ENCODE measurements at regions not wholly inside any gene's neighbourhood (a gene's known extent, or its start where the extent isn't known, plus 50 kb on each side); places are given as distances from the start of the nearest gene placed in this dataset.

DNA sequence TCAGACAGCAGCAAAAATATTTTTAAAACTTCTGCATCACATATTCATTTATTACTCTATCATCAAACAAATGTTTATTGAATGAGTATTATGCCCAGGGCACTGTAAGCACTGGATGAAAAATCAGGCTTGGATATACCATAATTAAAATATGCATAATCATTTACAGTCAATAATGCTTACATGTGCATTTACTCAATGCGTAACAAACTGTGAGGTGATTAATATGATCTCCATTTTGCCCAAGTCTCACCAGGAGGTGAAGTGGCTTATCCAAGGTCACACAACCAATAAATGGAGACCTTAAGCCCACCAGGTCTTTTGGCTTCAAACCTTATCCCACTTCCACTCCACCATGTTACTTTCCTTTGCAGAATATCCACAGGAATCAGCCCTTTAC lies 117.3 kb upstream of the SLC24A5 start:
- no peak for DNase-seq (ENCODE audit: low spot score)
- Histone ChIP-seq H3K36me3 (ENCODE audit: control insufficient read depth in 4 of 4, insufficient read depth in 3 of 4, low read depth in 1 of 4, low read length in 3 of 4) (no peaks in the 10 kb centered on the region), H3K4me1 (ENCODE audit: control insufficient read depth in 4 of 4, insufficient read depth in 4 of 4, low read length in 3 of 4) (no peaks in the 10 kb centered on the region), H3K4me3 (ENCODE audit: low read depth in 1 of 3, low read length in 3 of 3) (no peak overlapping the region), H3K27me3 (ENCODE audit: control insufficient read depth in 4 of 4, insufficient read depth in 4 of 4, low read length in 3 of 4) (peaks cover 0 to 2% (median 0%) of the 10 kb centered on the region in 4 donors), H3K27ac (ENCODE audit: low read depth in 1 of 2, low read length in 2 of 2) (no peak overlapping the region), H3K9ac (ENCODE audit: low read depth in 1 of 2, low read length in 2 of 2) (no peak overlapping the region), H3K9me3 (ENCODE audit: control insufficient read depth in 4 of 4, low read length in 3 of 4) (no peaks in the 10 kb centered on the region)
- TF ChIP-seq EGR1 (IDR thresholded peaks at IDR 0.05; ENCODE audit: low read depth in 2 of 2) (no peak), JUND (IDR thresholded peaks at IDR 0.05) (no peak), SP1 (IDR thresholded peaks at IDR 0.05) (no peak), HNF4G (IDR thresholded peaks at IDR 0.05) (no peak), HNF4A (conservative IDR thresholded peaks at IDR 0.05) (no peak), GABPA (IDR thresholded peaks at IDR 0.05 in 1 of 2, conservative IDR thresholded peaks at IDR 0.05 in 1 of 2) (no peak), RXRA (IDR thresholded peaks at IDR 0.05) (no peak)
- TF ChIP-seq, protein P1, sequence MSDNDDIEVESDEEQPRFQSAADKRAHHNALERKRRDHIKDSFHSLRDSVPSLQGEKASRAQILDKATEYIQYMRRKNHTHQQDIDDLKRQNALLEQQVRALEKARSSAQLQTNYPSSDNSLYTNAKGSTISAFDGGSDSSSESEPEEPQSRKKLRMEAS (IDR thresholded peaks at IDR 0.05) = no peak
- TF ChIP-seq, protein P2, sequence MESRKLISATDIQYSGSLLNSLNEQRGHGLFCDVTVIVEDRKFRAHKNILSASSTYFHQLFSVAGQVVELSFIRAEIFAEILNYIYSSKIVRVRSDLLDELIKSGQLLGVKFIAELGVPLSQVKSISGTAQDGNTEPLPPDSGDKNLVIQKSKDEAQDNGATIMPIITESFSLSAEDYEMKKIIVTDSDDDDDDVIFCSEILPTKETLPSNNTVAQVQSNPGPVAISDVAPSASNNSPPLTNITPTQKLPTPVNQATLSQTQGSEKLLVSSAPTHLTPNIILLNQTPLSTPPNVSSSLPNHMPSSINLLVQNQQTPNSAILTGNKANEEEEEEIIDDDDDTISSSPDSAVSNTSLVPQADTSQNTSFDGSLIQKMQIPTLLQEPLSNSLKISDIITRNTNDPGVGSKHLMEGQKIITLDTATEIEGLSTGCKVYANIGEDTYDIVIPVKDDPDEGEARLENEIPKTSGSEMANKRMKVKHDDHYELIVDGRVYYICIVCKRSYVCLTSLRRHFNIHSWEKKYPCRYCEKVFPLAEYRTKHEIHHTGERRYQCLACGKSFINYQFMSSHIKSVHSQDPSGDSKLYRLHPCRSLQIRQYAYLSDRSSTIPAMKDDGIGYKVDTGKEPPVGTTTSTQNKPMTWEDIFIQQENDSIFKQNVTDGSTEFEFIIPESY (IDR thresholded peaks at IDR 0.05) = no peak
- TF ChIP-seq, protein P3, sequence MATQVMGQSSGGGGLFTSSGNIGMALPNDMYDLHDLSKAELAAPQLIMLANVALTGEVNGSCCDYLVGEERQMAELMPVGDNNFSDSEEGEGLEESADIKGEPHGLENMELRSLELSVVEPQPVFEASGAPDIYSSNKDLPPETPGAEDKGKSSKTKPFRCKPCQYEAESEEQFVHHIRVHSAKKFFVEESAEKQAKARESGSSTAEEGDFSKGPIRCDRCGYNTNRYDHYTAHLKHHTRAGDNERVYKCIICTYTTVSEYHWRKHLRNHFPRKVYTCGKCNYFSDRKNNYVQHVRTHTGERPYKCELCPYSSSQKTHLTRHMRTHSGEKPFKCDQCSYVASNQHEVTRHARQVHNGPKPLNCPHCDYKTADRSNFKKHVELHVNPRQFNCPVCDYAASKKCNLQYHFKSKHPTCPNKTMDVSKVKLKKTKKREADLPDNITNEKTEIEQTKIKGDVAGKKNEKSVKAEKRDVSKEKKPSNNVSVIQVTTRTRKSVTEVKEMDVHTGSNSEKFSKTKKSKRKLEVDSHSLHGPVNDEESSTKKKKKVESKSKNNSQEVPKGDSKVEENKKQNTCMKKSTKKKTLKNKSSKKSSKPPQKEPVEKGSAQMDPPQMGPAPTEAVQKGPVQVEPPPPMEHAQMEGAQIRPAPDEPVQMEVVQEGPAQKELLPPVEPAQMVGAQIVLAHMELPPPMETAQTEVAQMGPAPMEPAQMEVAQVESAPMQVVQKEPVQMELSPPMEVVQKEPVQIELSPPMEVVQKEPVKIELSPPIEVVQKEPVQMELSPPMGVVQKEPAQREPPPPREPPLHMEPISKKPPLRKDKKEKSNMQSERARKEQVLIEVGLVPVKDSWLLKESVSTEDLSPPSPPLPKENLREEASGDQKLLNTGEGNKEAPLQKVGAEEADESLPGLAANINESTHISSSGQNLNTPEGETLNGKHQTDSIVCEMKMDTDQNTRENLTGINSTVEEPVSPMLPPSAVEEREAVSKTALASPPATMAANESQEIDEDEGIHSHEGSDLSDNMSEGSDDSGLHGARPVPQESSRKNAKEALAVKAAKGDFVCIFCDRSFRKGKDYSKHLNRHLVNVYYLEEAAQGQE (IDR thresholded peaks at IDR 0.05) = no peak
- TF ChIP-seq, protein P4, sequence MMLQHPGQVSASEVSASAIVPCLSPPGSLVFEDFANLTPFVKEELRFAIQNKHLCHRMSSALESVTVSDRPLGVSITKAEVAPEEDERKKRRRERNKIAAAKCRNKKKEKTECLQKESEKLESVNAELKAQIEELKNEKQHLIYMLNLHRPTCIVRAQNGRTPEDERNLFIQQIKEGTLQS (IDR thresholded peaks at IDR 0.05) = no peak
- 96% methylated on average over 1 of the region's 1 CpG for WGBS

DNA sequence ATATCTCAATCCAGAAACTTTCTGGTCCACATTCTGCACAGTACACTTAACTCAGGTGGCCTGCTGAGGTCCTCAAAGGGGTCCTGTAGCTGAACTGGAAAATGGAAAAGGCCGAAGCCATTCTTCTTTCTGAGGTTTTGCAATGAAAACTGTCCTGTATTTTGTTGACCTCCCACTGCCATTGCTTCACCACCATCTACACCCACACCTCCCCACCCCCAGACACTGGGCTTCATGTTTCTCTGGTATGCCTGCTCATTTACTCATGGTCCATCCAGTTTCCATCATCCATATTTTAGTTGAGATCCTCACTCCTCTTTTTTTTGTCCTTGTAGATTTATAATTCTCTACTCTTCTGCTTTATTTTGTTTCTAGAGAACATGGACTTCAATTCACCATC lies 115.7 kb upstream of the SLC24A5 start:
- H3K27ac ChIP-seq (ENCODE audit: low read depth in 1 of 2, low read length in 2 of 2) = no peak overlapping the region
- no peaks in the 10 kb centered on the region for H3K4me1 ChIP-seq (ENCODE audit: control insufficient read depth in 4 of 4, insufficient read depth in 4 of 4, low read length in 3 of 4)
- no peaks in the 10 kb centered on the region for H3K9me3 ChIP-seq (ENCODE audit: control insufficient read depth in 4 of 4, low read length in 3 of 4)
- WGBS = 90% methylated on average over 1 of the region's 1 CpG
- H3K4me3 ChIP-seq (ENCODE audit: low read depth in 1 of 3, low read length in 3 of 3) = no peak overlapping the region
- no peak for DNase-seq (ENCODE audit: low spot score)
- no peak overlapping the region for H3K9ac ChIP-seq (ENCODE audit: low read depth in 1 of 2, low read length in 2 of 2)
- H3K27me3 ChIP-seq (ENCODE audit: control insufficient read depth in 4 of 4, insufficient read depth in 4 of 4, low read length in 3 of 4) = peaks cover 0 to 2% (median 0%) of the 10 kb centered on the region in 4 donors
- no peaks in the 10 kb centered on the region for H3K36me3 ChIP-seq (ENCODE audit: control insufficient read depth in 4 of 4, insufficient read depth in 3 of 4, low read depth in 1 of 4, low read length in 3 of 4)
- TF ChIP-seq EGR1 (IDR thresholded peaks at IDR 0.05; ENCODE audit: low read depth in 2 of 2) (no peak), JUND (IDR thresholded peaks at IDR 0.05) (no peak), TAF1 (conservative IDR thresholded peaks at IDR 0.05) (no peak), GABPA (IDR thresholded peaks at IDR 0.05 in 1 of 2, conservative IDR thresholded peaks at IDR 0.05 in 1 of 2) (no peak), SP1 (IDR thresholded peaks at IDR 0.05) (no peak), YY1 (IDR thresholded peaks at IDR 0.05) (no peak), HNF4A (conservative IDR thresholded peaks at IDR 0.05) (no peak), NR2F2 (IDR thresholded peaks at IDR 0.05) (no peak), FOXA2 (IDR thresholded peaks at IDR 0.05) (no peak), HNF4G (IDR thresholded peaks at IDR 0.05) (no peak), FOXA1 (IDR thresholded peaks at IDR 0.05) (no peak), RAD21 (IDR thresholded peaks at IDR 0.05) (no peak)
- TF ChIP-seq, protein P2 (IDR thresholded peaks at IDR 0.05) = no peak
- TF ChIP-seq, protein P1 (IDR thresholded peaks at IDR 0.05) = no peak
- TF ChIP-seq, protein P4 (IDR thresholded peaks at IDR 0.05) = no peak
- TF ChIP-seq, protein P5, sequence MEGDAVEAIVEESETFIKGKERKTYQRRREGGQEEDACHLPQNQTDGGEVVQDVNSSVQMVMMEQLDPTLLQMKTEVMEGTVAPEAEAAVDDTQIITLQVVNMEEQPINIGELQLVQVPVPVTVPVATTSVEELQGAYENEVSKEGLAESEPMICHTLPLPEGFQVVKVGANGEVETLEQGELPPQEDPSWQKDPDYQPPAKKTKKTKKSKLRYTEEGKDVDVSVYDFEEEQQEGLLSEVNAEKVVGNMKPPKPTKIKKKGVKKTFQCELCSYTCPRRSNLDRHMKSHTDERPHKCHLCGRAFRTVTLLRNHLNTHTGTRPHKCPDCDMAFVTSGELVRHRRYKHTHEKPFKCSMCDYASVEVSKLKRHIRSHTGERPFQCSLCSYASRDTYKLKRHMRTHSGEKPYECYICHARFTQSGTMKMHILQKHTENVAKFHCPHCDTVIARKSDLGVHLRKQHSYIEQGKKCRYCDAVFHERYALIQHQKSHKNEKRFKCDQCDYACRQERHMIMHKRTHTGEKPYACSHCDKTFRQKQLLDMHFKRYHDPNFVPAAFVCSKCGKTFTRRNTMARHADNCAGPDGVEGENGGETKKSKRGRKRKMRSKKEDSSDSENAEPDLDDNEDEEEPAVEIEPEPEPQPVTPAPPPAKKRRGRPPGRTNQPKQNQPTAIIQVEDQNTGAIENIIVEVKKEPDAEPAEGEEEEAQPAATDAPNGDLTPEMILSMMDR (IDR thresholded peaks at IDR 0.05; ENCODE audit: low read depth, low read length, missing input control) = no peak

Measured in liver (tissue), 8 donors.